Astrocyte of the cerebellum (primary cell): ENCODE measurements at regions not wholly inside any gene's neighbourhood (a gene's known extent, or its start where the extent isn't known, plus 50 kb on each side); places are given as distances from the start of the nearest gene placed in this dataset.

Source experiments
- DNase-seq: peaks from one replicate; pipeline ENCODE4 v3.0.0-alpha.2; 2011; ENCODE audit warnings: low read depth
- H3K4me3 ChIP-seq: 2 replicates; pipeline ENCODE4 v1.5.1; 2011; ENCODE audit warnings: mild to moderate bottlenecking, low read depth, low read length, moderate library complexity
- in situ Hi-C: cut with HindIII; loops from 2 replicates; pipeline ENCODE4 v1.10.0; 2017; ENCODE audit warnings: low sequenced_read_pairs
- TF ChIP-seq, protein P1 (sequence below): IDR thresholded peaks from 2 replicates; pipeline ENCODE4 v1.5.1; 2012; ENCODE audit warnings: low read length, low read depth, moderate library complexity, mild to moderate bottlenecking; ENCODE audit errors: missing control alignments

DNA sequence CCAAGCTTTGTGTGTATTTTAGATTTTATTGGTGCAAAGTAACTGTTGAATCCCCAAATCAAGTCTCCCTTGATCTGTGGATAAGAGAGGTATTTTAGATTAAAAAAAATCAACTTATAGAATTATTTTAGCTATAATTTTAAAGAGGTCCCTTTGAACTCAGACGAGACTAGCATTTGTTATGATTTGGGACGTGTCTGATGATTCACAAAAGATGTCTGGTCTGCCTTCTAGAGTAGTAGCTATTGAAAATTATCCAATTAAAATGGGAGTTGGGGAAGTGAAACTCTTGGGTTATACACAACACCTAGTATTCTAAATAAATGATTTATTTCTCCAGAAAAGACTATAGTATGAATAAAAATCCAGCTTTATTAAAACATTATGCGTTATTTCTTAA, 227.9 kb upstream of the GRIA4 start:
- DNase-seq: no peak
- in situ Hi-C loops: no loop called here
- TF ChIP-seq, protein P1, sequence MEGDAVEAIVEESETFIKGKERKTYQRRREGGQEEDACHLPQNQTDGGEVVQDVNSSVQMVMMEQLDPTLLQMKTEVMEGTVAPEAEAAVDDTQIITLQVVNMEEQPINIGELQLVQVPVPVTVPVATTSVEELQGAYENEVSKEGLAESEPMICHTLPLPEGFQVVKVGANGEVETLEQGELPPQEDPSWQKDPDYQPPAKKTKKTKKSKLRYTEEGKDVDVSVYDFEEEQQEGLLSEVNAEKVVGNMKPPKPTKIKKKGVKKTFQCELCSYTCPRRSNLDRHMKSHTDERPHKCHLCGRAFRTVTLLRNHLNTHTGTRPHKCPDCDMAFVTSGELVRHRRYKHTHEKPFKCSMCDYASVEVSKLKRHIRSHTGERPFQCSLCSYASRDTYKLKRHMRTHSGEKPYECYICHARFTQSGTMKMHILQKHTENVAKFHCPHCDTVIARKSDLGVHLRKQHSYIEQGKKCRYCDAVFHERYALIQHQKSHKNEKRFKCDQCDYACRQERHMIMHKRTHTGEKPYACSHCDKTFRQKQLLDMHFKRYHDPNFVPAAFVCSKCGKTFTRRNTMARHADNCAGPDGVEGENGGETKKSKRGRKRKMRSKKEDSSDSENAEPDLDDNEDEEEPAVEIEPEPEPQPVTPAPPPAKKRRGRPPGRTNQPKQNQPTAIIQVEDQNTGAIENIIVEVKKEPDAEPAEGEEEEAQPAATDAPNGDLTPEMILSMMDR: no peak
- no peak overlapping the region for H3K4me3 ChIP-seq

DNA sequence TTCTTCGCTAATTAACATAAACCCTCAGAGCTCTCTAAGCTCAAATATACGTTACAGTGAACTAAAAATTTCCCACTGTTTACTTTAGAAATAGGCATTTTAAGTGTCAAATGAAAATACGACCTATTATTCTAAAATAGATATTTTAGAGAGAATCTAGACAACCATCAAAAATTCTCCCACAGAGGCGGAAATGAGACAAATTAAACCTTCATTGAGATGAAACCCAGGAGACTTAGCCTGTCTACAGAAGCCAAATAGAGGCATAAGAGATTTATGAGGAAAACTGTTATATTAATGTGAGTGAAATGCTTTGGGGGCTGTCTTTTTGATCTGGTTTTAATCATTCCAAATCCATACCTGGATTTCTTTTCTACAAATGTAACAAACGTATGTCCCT, 232.0 kb upstream of the GRIA4 start:
- H3K4me3 ChIP-seq: no peak overlapping the region
- TF ChIP-seq, protein P1: no peak
- in situ Hi-C loops: no loop called here
- no peak for DNase-seq

DNA sequence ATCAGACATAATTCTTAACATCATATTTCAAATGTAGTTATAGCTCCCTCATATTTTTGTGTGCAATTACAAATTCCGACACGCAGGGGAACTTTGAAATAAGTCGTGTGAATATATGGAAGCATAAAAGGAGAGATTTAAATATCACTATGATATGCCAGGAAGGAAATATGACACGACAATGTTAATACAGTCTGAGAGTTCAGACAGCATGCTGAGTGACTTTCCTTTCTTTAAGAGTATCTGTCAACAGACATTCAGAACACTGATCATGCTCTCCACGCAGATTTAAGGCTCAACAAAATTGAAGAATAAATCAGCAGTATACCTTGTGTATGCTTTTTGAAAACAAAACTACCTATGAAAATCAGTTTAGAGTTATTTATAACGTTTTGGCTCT, 232.6 kb upstream of the CARD18 start:
- in situ Hi-C loops: no loop called here
- H3K4me3 ChIP-seq: no peak overlapping the region
- TF ChIP-seq, protein P1: no peak
- no peak for DNase-seq

DNA sequence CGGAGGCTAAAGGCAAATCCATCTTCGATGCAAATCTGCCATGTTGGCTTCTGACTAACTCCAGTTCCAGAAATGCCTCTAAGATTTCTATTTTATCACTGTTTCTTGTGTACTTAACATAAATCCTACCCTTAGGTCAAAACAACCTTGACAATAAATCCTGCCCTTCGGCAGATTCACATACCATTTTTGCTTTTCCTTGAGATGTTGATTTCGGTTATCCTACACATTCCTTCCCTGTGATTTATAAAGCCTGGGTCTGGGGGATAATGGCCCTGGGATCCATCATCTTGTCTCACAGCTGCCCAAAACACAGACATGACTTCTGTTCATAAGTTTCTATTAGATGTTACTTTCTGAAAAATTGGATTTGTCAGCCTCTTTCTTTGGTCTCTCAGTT, 231.7 kb upstream of the CARD18 start:
- TF ChIP-seq, protein P1: no peak
- no peak for DNase-seq
- H3K4me3 ChIP-seq: no peak overlapping the region
- in situ Hi-C loops: no loop called here

DNA sequence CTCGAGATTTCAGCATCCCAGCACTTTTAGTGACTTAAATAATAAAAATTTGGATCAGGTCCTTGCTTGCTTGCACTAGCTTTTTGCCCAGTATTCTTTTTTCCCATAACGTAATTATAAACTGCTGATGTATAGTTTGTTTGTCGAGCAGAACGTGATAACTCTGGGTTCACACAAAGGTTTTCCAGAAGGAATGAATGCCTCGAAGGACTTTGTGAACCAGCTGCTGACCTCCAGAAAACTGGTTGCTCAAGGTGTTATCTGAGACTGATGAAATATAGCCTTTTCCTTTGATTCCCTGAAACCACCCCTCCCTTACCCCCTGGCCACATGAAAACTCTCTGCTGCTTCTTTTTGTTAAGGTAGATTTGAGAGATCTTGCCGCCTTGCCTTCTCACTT, 229.1 kb upstream of the CARD18 start:
- TF ChIP-seq, protein P1: no peak
- DNase-seq: no peak
- H3K4me3 ChIP-seq: no peak overlapping the region
- in situ Hi-C loops: no loop called here

DNA sequence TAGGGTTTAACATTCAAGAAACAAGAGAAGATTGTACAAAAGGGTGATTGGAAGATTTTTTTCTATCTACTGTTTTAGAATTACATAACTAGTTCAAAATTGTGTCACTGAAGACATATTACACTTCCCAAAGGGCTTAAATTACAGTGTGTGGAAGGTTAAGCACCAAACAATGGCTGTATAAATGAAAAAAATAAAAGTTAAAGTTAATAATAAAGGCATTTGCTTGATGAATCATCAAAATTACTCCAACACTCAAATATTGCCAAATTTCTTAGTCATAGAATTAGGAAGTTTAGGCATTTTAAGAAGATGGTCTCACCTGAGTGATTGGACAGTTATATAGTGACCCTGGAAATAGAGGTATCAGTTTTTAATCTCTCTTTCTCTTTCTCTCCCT, 227.6 kb upstream of the CARD18 start:
- no peak overlapping the region for H3K4me3 ChIP-seq
- in situ Hi-C loops: no loop called here
- TF ChIP-seq, protein P1: no peak
- DNase-seq: no peak

DNA sequence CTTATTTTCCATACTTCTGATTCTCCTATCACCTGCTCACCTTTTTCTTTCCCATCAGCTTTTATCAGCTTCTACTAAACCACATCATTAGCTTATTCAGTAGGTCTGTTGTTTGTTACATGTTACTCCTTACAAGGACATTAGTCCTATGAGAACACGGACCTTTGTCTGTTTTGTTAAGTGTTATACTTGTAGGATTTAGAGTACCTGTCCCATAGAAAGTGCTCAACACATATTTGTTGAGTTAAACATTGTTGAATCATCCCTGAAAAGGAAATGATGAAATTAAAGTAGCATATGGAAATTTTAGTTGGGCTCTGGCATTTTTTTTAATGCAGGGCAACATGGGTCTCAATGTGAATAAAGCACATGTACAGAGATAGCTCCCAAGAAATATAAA, 222.1 kb upstream of the CARD18 start:
- H3K4me3 ChIP-seq: no peak overlapping the region
- DNase-seq: no peak
- in situ Hi-C loops: no loop called here
- TF ChIP-seq, protein P1: no peak
